Naive thymus-derived CD4-positive, alpha-beta T cell (primary cell): ENCODE measurements at regions not wholly inside any gene's neighbourhood (a gene's known extent, or its start where the extent isn't known, plus 50 kb on each side); places are given as distances from the start of the nearest gene placed in this dataset.

Source experiments
- ATAC-seq: fragments of 150-1000 bp; cut with Tn5 transposase; 2 replicates; pipeline ENCODE4 v1.10.0; 2021; ENCODE audit warnings: mild to moderate bottlenecking, moderate library complexity
- CTCF ChIA-PET: fragments of 350-600 bp; sonication (Branson Sonifier 250); formaldehyde crosslinking; loops from one replicate; lab custom pipeline; 2021; ENCODE audit warnings: antibody characterized with exemption; lab: Charles Lee
- POLR2A ChIA-PET: fragments of 350-600 bp; sonication (Branson Sonifier 250); formaldehyde crosslinking; loops from one replicate; lab custom pipeline; 2021; ENCODE audit warnings: antibody characterized with exemption, inconsistent platforms; lab: Charles Lee
- DNase-seq, 9 donors: peaks; one replicate each; pipeline versions ENCODE4 v3.0.0 to v3.0.0-alpha.2; 2020 to 2022; ENCODE audit warnings: mixed read lengths in 1 of 9
- H3K27ac ChIP-seq: one replicate; pipeline ENCODE4 v1.7.0; 2013; ENCODE audit warnings: mild to moderate bottlenecking, low read depth, low read length, moderate library complexity
- H3K27me3 ChIP-seq, 2 donors: one replicate each; pipeline ENCODE4 v1.7.0; 2013; ENCODE audit warnings: low read length in 2 of 2, mild to moderate bottlenecking in 2 of 2, moderate library complexity in 2 of 2; ENCODE audit not compliant: control insufficient read depth in 2 of 2, insufficient read depth in 2 of 2
- H3K36me3 ChIP-seq, 3 experiments: 1 replicate in 2 of 3; 2 replicates in 1 of 3; pipeline ENCODE4 v1.7.0; 2013; ENCODE audit warnings: low read length in 3 of 3, mild to moderate bottlenecking in 3 of 3, moderate library complexity in 1 of 3; ENCODE audit not compliant: insufficient read depth in 3 of 3, control insufficient read depth in 2 of 3
- H3K4me1 ChIP-seq, 2 donors: one replicate each; pipeline ENCODE4 v1.7.0; 2013; ENCODE audit warnings: low read length in 2 of 2, mild to moderate bottlenecking in 2 of 2, moderate library complexity in 1 of 2; ENCODE audit not compliant: control insufficient read depth in 2 of 2, insufficient read depth in 2 of 2
- H3K4me3 ChIP-seq: 2 replicates; pipeline ENCODE4 v1.7.0; 2013; ENCODE audit warnings: mild to moderate bottlenecking, low read length
- H3K9me3 ChIP-seq, 3 experiments: 1 replicate in 2 of 3; 2 replicates in 1 of 3; pipeline ENCODE4 v1.7.0; 2013; ENCODE audit warnings: low read length in 3 of 3; ENCODE audit not compliant: control insufficient read depth in 2 of 3
- H3K27ac Mint-ChIP-seq, 9 donors: one replicate each; pipeline ENCODE4 v1.8.0; 2020 to 2022; ENCODE audit warnings: mixed read lengths in 9 of 9, mild to moderate bottlenecking in 8 of 9, moderate library complexity in 5 of 9, inconsistent platforms in 2 of 9
- H3K27me3 Mint-ChIP-seq, 5 donors: one replicate each; pipeline ENCODE4 v1.8.0; 2021 to 2022; ENCODE audit warnings: mixed read lengths in 5 of 5, mild to moderate bottlenecking in 1 of 5
- H3K36me3 Mint-ChIP-seq, 5 donors: one replicate each; pipeline ENCODE4 v1.8.0; 2020 to 2022; ENCODE audit warnings: mixed read lengths in 5 of 5, mild to moderate bottlenecking in 3 of 5, inconsistent platforms in 1 of 5
- H3K4me1 Mint-ChIP-seq, 7 donors: one replicate each; pipeline ENCODE4 v1.8.0; 2020 to 2022; ENCODE audit warnings: mixed read lengths in 7 of 7, mild to moderate bottlenecking in 3 of 7, inconsistent platforms in 1 of 7
- H3K4me3 Mint-ChIP-seq, 10 donors: one replicate each; pipeline ENCODE4 v1.8.0; 2020 to 2022; ENCODE audit warnings: mild to moderate bottlenecking in 10 of 10, mixed read lengths in 10 of 10, moderate library complexity in 6 of 10, inconsistent platforms in 2 of 10
- H3K9me3 Mint-ChIP-seq, 11 donors: one replicate each; pipeline ENCODE4 v1.8.0; 2020 to 2022; ENCODE audit warnings: mixed read lengths in 11 of 11, mild to moderate bottlenecking in 4 of 11, inconsistent platforms in 1 of 11, moderate library complexity in 1 of 11
- intact Hi-C, 2 donors: fragments of 100-400 bp; cut with micrococcal nuclease; formaldehyde crosslinking; loops; one replicate each; pipeline ENCODE4 v1.15.1; 2023

DNA sequence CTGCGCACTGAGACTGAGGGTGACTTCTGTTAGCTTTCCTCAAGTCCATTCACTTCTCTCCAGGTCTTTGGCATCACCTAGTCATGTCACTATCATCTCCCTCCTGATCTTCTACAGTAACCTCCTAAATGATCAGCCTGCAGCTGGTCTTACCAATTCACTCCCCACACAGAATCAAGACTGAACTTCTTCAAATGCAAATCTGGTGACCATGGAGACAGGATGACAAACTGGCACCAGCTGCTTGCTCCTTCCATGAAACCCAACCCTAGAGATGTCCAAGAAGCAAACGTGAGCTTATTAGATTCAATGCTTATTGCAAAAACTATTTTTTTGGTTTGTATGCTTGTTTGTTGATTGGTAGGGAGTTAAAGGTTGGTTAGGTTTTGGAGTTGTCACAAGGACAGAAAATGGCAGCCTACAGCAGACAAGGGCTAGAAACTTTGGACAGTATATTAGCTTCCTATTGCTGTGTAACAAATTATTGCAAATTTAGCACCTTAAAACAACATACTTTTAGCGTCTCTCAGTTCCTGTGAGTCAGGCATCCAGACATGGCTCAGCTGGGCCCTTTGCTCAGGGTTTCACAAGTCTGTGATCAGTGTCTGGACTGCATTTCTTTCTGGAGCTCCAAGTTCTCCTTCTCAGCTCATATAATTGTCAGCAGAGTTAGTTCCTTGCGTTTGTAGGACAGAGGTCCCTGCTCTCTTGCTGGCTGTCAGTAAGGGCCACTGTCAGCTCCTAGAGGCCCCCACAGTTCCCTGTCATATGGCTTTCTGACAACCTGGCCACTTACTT is 53.3 kb upstream of the GJA8 start:
- no peaks in the 10 kb centered on the region for H3K4me1 Mint-ChIP-seq
- intact Hi-C loops: no loop called here
- Histone ChIP-seq H3K9me3 (no peaks in the 10 kb centered on the region), H3K27me3 (no peaks in the 10 kb centered on the region), H3K27ac (no peak overlapping the region), H3K4me3 (no peak overlapping the region), H3K36me3 (no peaks in the 10 kb centered on the region), H3K4me1 (no peaks in the 10 kb centered on the region)
- DNase-seq: no peak
- no peak overlapping the region for H3K4me3 Mint-ChIP-seq
- H3K27me3 Mint-ChIP-seq: peaks cover 4 to 13% (median 7%) of the 10 kb centered on the region in 5 donors
- no peak for ATAC-seq
- H3K36me3 Mint-ChIP-seq: no peaks in the 10 kb centered on the region
- ChIA-PET POLR2A (no interaction called here), CTCF (no interaction called here)
- no peaks in the 10 kb centered on the region for H3K9me3 Mint-ChIP-seq
- H3K27ac Mint-ChIP-seq: no peak overlapping the region

DNA sequence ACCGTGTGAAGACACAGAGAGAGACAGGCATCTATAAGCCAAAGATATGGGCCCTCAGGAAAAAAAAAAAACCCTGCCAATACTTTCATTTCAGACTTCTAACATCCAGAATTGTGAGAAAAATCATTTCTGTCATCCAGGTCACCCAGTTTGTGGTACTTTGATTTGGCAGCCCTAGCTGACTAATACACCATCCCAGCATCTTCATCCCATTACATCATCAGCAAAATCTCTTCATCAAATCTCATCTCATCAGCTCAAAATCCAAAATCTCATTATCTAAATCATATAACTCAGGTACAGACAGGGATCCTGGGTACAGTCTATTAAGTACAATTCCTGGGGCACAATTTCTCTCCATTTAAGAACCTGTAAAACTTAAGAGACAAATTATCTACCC is 51.9 kb upstream of the GJA8 start:
- no peaks in the 10 kb centered on the region for H3K9me3 ChIP-seq
- no peak for DNase-seq
- H3K36me3 ChIP-seq: no peaks in the 10 kb centered on the region
- no peaks in the 10 kb centered on the region for H3K4me1 Mint-ChIP-seq
- peaks cover 6 to 13% (median 7%) of the 10 kb centered on the region in 5 donors for H3K27me3 Mint-ChIP-seq
- no peaks in the 10 kb centered on the region for H3K4me1 ChIP-seq
- intact Hi-C loops: no loop called here
- no peak overlapping the region for H3K27ac Mint-ChIP-seq
- H3K9me3 Mint-ChIP-seq: peaks cover 0 to 2% (median 0%) of the 10 kb centered on the region in 11 donors
- no peak overlapping the region for H3K27ac ChIP-seq
- no peak overlapping the region for H3K4me3 Mint-ChIP-seq
- H3K36me3 Mint-ChIP-seq: no peaks in the 10 kb centered on the region
- POLR2A ChIA-PET: no interaction called here
- H3K27me3 ChIP-seq: no peaks in the 10 kb centered on the region
- ATAC-seq: no peak
- H3K4me3 ChIP-seq: no peak overlapping the region
- CTCF ChIA-PET: no interaction called here

DNA sequence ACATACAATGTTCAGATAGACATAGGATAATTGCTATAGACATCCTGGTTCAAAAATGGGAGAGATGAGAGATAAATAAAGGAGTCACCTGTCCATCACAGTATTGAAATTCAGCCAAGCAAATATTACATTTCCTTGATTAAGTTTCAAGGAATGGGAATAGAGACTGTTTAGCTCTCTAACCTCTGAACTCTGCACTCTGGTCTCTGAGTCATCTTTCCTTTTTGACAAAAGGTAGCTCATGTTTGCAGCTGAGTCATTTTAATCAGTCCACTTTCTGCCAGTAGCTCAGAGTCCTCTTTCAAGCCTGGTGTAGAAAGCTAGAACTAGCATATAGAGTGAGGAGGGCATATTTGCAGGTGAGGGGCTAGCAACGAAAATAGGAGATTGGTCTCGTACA is 51.4 kb upstream of the GJA8 start:
- no peak overlapping the region for H3K27ac Mint-ChIP-seq
- H3K36me3 ChIP-seq: no peaks in the 10 kb centered on the region
- DNase-seq (no peak), ATAC-seq (no peak)
- no peak overlapping the region for H3K27ac ChIP-seq
- intact Hi-C loops: no loop called here
- ChIA-PET POLR2A (no interaction called here), CTCF (interaction anchor here (0.7 kb wide), 1 partner anchor 512 kb away, joined by 3 read pairs; no protein-coding TSS in a partner anchor)
- H3K4me1 Mint-ChIP-seq: no peaks in the 10 kb centered on the region
- peaks cover 7 to 13% (median 11%) of the 10 kb centered on the region in 5 donors for H3K27me3 Mint-ChIP-seq
- H3K4me3 Mint-ChIP-seq: no peak overlapping the region
- peaks cover 0 to 6% (median 0%) of the 10 kb centered on the region in 11 donors for H3K9me3 Mint-ChIP-seq
- H3K36me3 Mint-ChIP-seq: peaks cover 0 to 4% (median 0%) of the 10 kb centered on the region in 5 donors
- H3K4me1 ChIP-seq: no peaks in the 10 kb centered on the region
- H3K27me3 ChIP-seq: no peaks in the 10 kb centered on the region
- no peaks in the 10 kb centered on the region for H3K9me3 ChIP-seq
- no peak overlapping the region for H3K4me3 ChIP-seq

- H3K27me3 Mint-ChIP-seq: peaks cover 7 to 24% (median 19%) of the 10 kb centered on the region in 5 donors
Observed at GRCh38 chr1:147852706-147853225, 49.8 kb upstream of the GJA8 start.

More at GRCh38 chr1:147852706-147853225, 49.8 kb upstream of the GJA8 start:
- no peaks in the 10 kb centered on the region for H3K4me1 ChIP-seq
- POLR2A ChIA-PET: interaction anchor here (0.6 kb wide), 1 partner anchor 251 kb away, joined by 3 read pairs; no protein-coding TSS in a partner anchor
- H3K36me3 ChIP-seq: no peaks in the 10 kb centered on the region
- ATAC-seq (no peak), DNase-seq (no peak)
- peaks cover 0 to 6% (median 0%) of the 10 kb centered on the region in 11 donors for H3K9me3 Mint-ChIP-seq
- H3K27me3 ChIP-seq: no peaks in the 10 kb centered on the region
- CTCF ChIA-PET: no interaction called here
- no peak overlapping the region for H3K4me3 ChIP-seq
- no peaks in the 10 kb centered on the region for H3K9me3 ChIP-seq
- peaks cover 0 to 1% (median 0%) of the 10 kb centered on the region in 7 donors for H3K4me1 Mint-ChIP-seq
- H3K27ac ChIP-seq: no peak overlapping the region
- no peak overlapping the region for H3K27ac Mint-ChIP-seq
- intact Hi-C loops: no loop called here
- H3K36me3 Mint-ChIP-seq: peaks cover 0 to 4% (median 0%) of the 10 kb centered on the region in 5 donors
- H3K4me3 Mint-ChIP-seq: no peak overlapping the region
